Calu3 (cell line): ENCODE measurements at regions not wholly inside any gene's neighbourhood (a gene's known extent, or its start where the extent isn't known, plus 50 kb on each side); places are given as distances from the start of the nearest gene placed in this dataset.
"Not testable (repeated sequence)": the region's sequence is repeated elsewhere in the genome, so short reads cannot be mapped to it uniquely, and the experiment has no call there.

Experiments
- BruUV-seq: library from RNA; stranded (reverse); fragments of 400-500 nt; replicated peaks from 2 replicates; lab custom pipeline; 2021; lab: Mats Ljungman, UMichigan
- CTCF ChIA-PET: fragments of 300-600 bp; sonication (Branson Sonifier 250); formaldehyde crosslinking; loops from one replicate; lab custom pipeline; 2022; ENCODE audit warnings: antibody characterized with exemption; lab: Charles Lee
- DNase-seq: peaks from one replicate; pipeline ENCODE4 v3.0.0; 2022
- H3K27ac Mint-ChIP-seq: one replicate; pipeline ENCODE4 v1.8.0; 2022; ENCODE audit warnings: mixed read lengths; ENCODE audit not compliant: unreplicated experiment
- H3K27me3 Mint-ChIP-seq: one replicate; pipeline ENCODE4 v1.8.0; 2022; ENCODE audit warnings: mixed read lengths; ENCODE audit not compliant: unreplicated experiment
- H3K36me3 Mint-ChIP-seq: one replicate; pipeline ENCODE4 v1.8.0; 2022; ENCODE audit warnings: mild to moderate bottlenecking, moderate library complexity, mixed read lengths; ENCODE audit not compliant: insufficient read depth, unreplicated experiment
- H3K4me1 Mint-ChIP-seq: one replicate; pipeline ENCODE4 v1.8.0; 2022; ENCODE audit warnings: mild to moderate bottlenecking, low read depth, mixed read lengths; ENCODE audit not compliant: unreplicated experiment
- H3K4me3 Mint-ChIP-seq: one replicate; pipeline ENCODE4 v1.8.0; 2022; ENCODE audit warnings: mild to moderate bottlenecking, low read depth, moderate library complexity, mixed read lengths; ENCODE audit not compliant: unreplicated experiment
- H3K9me3 Mint-ChIP-seq: one replicate; pipeline ENCODE4 v1.8.0; 2022; ENCODE audit warnings: low read depth, mixed read lengths; ENCODE audit not compliant: unreplicated experiment
- intact Hi-C: fragments of 100-400 bp; cut with micrococcal nuclease; formaldehyde crosslinking; loops from one replicate; pipeline ENCODE4 v1.10.0; 2022; ENCODE audit not compliant: unreplicated experiment
- TF ChIP-seq, protein P1 (sequence below): fragments of 200-600 bp; IDR thresholded peaks from one replicate; pipeline ENCODE4 v1.8.0; 2022; ENCODE audit warnings: antibody characterized with exemption; ENCODE audit not compliant: unreplicated experiment

- CTCF ChIA-PET, result no interaction called here
- Mint-ChIP-seq H3K36me3 (no peaks in the 10 kb centered on the region), H3K4me1 (no peaks in the 10 kb centered on the region), H3K27ac (no peak overlapping the region), H3K4me3 (no peak overlapping the region), H3K27me3 (peaks cover 51% of the 10 kb centered on the region), H3K9me3 (no peaks in the 10 kb centered on the region)
- TF ChIP-seq, protein P1, sequence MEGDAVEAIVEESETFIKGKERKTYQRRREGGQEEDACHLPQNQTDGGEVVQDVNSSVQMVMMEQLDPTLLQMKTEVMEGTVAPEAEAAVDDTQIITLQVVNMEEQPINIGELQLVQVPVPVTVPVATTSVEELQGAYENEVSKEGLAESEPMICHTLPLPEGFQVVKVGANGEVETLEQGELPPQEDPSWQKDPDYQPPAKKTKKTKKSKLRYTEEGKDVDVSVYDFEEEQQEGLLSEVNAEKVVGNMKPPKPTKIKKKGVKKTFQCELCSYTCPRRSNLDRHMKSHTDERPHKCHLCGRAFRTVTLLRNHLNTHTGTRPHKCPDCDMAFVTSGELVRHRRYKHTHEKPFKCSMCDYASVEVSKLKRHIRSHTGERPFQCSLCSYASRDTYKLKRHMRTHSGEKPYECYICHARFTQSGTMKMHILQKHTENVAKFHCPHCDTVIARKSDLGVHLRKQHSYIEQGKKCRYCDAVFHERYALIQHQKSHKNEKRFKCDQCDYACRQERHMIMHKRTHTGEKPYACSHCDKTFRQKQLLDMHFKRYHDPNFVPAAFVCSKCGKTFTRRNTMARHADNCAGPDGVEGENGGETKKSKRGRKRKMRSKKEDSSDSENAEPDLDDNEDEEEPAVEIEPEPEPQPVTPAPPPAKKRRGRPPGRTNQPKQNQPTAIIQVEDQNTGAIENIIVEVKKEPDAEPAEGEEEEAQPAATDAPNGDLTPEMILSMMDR, result no peak
- intact Hi-C loops, result no loop called here
- BruUV-seq, result no TSS peak
- no peak for DNase-seq
These were observed 54.7 kb upstream of the NXT1 start for GRCh38 chr20:23295934-23296333.

DNA sequence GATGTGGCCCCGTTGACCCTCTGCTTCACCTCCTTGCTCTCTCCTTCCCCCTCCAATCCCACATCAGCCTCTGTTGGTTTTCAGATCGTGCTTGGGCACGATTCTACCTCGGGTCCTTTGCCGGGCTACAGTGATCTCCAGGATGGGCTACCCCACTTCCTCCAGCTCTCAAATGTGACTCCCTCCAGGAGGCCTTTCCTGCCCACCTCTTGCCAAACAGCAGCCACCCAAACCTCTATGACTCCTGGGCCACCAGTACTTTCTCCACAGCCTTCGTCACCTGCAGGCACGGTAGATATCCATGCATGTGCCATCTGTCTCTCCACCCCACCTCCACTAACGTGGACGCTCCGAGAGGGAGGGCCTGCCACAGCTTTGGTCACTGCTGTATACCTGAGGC is 55.9 kb upstream of the NXT1 start:
- intact Hi-C loops, result no loop called here
- no peak for DNase-seq
- CTCF ChIA-PET, result no interaction called here
- Mint-ChIP-seq H3K27me3 (peaks cover 49% of the 10 kb centered on the region), H3K36me3 (no peaks in the 10 kb centered on the region), H3K4me3 (no peak overlapping the region), H3K4me1 (no peaks in the 10 kb centered on the region), H3K27ac (no peak overlapping the region), H3K9me3 (no peaks in the 10 kb centered on the region)
- no TSS peak for BruUV-seq
- TF ChIP-seq, protein P1, result no peak

DNA sequence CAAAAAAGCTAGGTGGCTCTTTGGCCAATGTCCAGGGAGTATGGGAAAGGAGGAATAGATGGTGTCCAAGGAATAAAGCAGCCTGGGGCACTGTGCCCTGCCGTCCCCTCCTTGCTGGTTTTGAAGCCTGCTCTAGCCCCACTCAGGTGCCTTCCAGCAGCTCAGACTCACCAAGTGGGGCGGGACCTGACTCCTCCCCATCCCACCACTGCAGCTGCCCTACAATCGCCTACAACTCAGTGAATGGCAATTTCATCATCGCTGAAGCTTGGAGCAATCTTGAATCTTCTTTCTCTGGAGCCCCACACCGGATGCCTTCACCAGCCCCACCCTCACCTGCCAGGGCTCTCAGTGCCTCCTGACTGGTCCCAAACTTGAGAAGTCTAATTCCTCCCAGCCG is 56.4 kb upstream of the NXT1 start:
- Mint-ChIP-seq H3K36me3 (no peaks in the 10 kb centered on the region), H3K27me3 (peaks cover 45% of the 10 kb centered on the region), H3K4me3 (no peak overlapping the region), H3K9me3 (no peaks in the 10 kb centered on the region), H3K4me1 (no peaks in the 10 kb centered on the region), H3K27ac (no peak overlapping the region)
- intact Hi-C loops, result no loop called here
- CTCF ChIA-PET, result no interaction called here
- TF ChIP-seq, protein P1, result no peak
- DNase-seq, result no peak
- no TSS peak for BruUV-seq

- CTCF ChIA-PET, result no interaction called here
These were observed 56.9 kb upstream of the NXT1 start for GRCh38 chr20:23293689-23294088.

GRCh38 chr20:23292311-23292710 is 58.3 kb upstream of the NXT1 start:
- BruUV-seq, CTCF ChIA-PET: not testable (repeated sequence)

More at GRCh38 chr20:23293689-23294088, 56.9 kb upstream of the NXT1 start:
- no peaks in the 10 kb centered on the region for H3K9me3 Mint-ChIP-seq
- intact Hi-C loops, result no loop called here
- TF ChIP-seq, protein P1, result no peak
- no peaks in the 10 kb centered on the region for H3K36me3 Mint-ChIP-seq
- no TSS peak for BruUV-seq
- H3K4me3 Mint-ChIP-seq, result no peak overlapping the region
- H3K4me1 Mint-ChIP-seq, result no peaks in the 10 kb centered on the region
- peaks cover 45% of the 10 kb centered on the region for H3K27me3 Mint-ChIP-seq
- H3K27ac Mint-ChIP-seq, result no peak overlapping the region
- no peak for DNase-seq

More at GRCh38 chr20:23292311-23292710, 58.3 kb upstream of the NXT1 start:
- H3K4me1 Mint-ChIP-seq, H3K9me3 Mint-ChIP-seq, intact Hi-C loops, H3K36me3 Mint-ChIP-seq, DNase-seq, H3K4me3 Mint-ChIP-seq, H3K27ac Mint-ChIP-seq: not testable (repeated sequence)
- H3K27me3 Mint-ChIP-seq, result peaks cover 35% of the 10 kb centered on the region
